Upper lobe of left lung (tissue), 4 donors: ENCODE measurements at regions not wholly inside any gene's neighbourhood (a gene's known extent, or its start where the extent isn't known, plus 50 kb on each side); places are given as distances from the start of the nearest gene placed in this dataset.

Experiments used
- CTCF ChIP-seq, 6 experiments: fragments of 450-650 bp in 4 of 6; fragments of 200-600 bp in 2 of 6; sonication (generic) in 2 of 6; IDR thresholded peaks; one replicate each; pipeline ENCODE4 v1.5.1; 2016 to 2019; ENCODE audit warnings: antibody characterized with exemption in 6 of 6
- EP300 ChIP-seq, 4 donors: sonication (generic); formaldehyde crosslinking; IDR thresholded peaks; one replicate each; pipeline ENCODE4 v1.5.1; 2017; ENCODE audit warnings: antibody characterized with exemption in 4 of 4, control low read depth in 2 of 4
- POLR2A ChIP-seq, 4 donors: fragments of 450-650 bp; IDR thresholded peaks; one replicate each; pipeline ENCODE4 v1.5.1; 2016 to 2017; ENCODE audit warnings: antibody characterized with exemption in 4 of 4, mild to moderate bottlenecking in 2 of 4
- POLR2AphosphoS5 ChIP-seq, 2 donors: sonication (generic); formaldehyde crosslinking; IDR thresholded peaks; one replicate each; pipeline ENCODE4 v1.5.1; 2017; ENCODE audit warnings: antibody characterized with exemption in 2 of 2

GRCh38 chr16:85514295-85514597 is 98.9 kb upstream of the GSE1 start:
- no peak for TF ChIP-seq CTCF (IDR thresholded peaks at IDR 0.05)
- TF ChIP-seq POLR2A (IDR thresholded peaks at IDR 0.05) = no peak
- TF ChIP-seq POLR2AphosphoS5 (IDR thresholded peaks at IDR 0.05) = no peak
- no peak for TF ChIP-seq EP300 (IDR thresholded peaks at IDR 0.05)
